ES-I3 (cell line): ENCODE measurements at regions not wholly inside any gene's neighbourhood (a gene's known extent, or its start where the extent isn't known, plus 50 kb on each side); places are given as distances from the start of the nearest gene placed in this dataset.

Source experiments
- H3K36me3 ChIP-seq: 2 replicates; pipeline ENCODE4 v1.6.1; 2013; ENCODE audit warnings: mild to moderate bottlenecking, low read length, control low read depth, moderate library complexity; ENCODE audit not compliant: insufficient read depth
- H3K4me1 ChIP-seq: 2 replicates; pipeline ENCODE4 v1.6.1; 2013; ENCODE audit warnings: mild to moderate bottlenecking, control low read depth, low read length; ENCODE audit not compliant: insufficient read depth
- H3K9ac ChIP-seq: 2 replicates; pipeline ENCODE4 v1.6.1; 2013; ENCODE audit warnings: low read depth, mild to moderate bottlenecking, low read length, moderate library complexity
- H3K9me3 ChIP-seq: 2 replicates; pipeline ENCODE4 v1.6.1; 2013; ENCODE audit warnings: mild to moderate bottlenecking, low read length, moderate library complexity; ENCODE audit not compliant: control insufficient read depth, insufficient read depth

DNA sequence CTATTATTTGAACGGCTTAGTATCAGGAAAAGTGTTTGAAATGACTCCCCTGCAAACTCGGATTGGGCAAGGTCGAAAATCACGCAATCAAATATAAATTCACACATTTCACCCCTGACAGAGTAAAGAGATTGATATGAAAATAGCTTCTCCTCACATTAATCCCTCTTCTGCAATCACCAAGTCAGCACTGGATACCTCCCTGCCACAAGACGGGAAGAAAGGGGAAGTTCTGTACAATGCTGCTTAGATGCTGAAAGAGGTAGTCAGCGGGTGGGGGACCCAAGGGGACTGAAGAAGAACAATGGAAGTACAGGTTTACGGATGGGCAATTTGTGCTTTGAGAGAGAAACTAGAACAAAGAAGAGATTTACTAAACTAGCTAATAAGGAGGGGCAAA is 72.0 kb upstream of the ANK3 start:
- no peak overlapping the region for H3K9ac ChIP-seq
- H3K9me3 ChIP-seq: no peaks in the 10 kb centered on the region
- H3K36me3 ChIP-seq: no peaks in the 10 kb centered on the region
- no peaks in the 10 kb centered on the region for H3K4me1 ChIP-seq

GRCh38 chr10:60459701-60460457 is 70.2 kb upstream of the ANK3 start:
- H3K9me3 ChIP-seq: no peaks in the 10 kb centered on the region
- no peak overlapping the region for H3K9ac ChIP-seq
- no peaks in the 10 kb centered on the region for H3K36me3 ChIP-seq
- no peaks in the 10 kb centered on the region for H3K4me1 ChIP-seq

- Histone ChIP-seq H3K9ac (no peak overlapping the region), H3K9me3 (no peaks in the 10 kb centered on the region), H3K36me3 (no peaks in the 10 kb centered on the region), H3K4me1 (no peaks in the 10 kb centered on the region; the same call in 1 of the 2 replicates)
Observed at GRCh38 chr10:60456053-60456452, 66.4 kb upstream of the ANK3 start.

DNA sequence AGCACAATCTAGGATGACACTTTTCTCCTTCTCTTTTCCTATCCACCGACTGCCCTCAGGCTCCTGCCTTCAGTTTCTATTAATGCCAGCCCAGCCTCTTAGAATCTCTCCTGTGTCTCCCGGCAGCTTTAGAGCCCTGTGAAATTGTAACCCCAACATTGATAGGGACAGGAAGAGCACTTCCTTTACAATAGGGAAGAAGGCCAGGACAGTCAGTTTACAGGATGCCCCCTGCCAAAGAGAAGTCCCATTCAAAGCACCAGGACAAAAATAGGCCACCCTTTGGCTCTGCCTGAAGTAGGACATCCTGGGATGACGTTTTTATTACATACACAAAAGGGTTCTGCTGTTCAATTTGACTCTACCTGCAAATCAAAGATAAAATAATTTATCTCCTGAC is 64.7 kb upstream of the ANK3 start:
- H3K9me3 ChIP-seq: no peaks in the 10 kb centered on the region
- no peaks in the 10 kb centered on the region; the same call in 1 of the 2 replicates for H3K4me1 ChIP-seq
- no peak overlapping the region for H3K9ac ChIP-seq
- H3K36me3 ChIP-seq: no peaks in the 10 kb centered on the region

- H3K4me1 ChIP-seq: no peaks in the 10 kb centered on the region; the same call in 1 of the 2 replicates
- H3K9me3 ChIP-seq: no peaks in the 10 kb centered on the region
- no peaks in the 10 kb centered on the region for H3K36me3 ChIP-seq
- H3K9ac ChIP-seq: no peak overlapping the region
Observed at GRCh38 chr10:60453036-60453435, 63.4 kb upstream of the ANK3 start.

- H3K4me1 ChIP-seq: peaks cover 15% of the 10 kb centered on the region
- H3K36me3 ChIP-seq: no peaks in the 10 kb centered on the region
- H3K9me3 ChIP-seq: no peaks in the 10 kb centered on the region
- H3K9ac ChIP-seq: no peak overlapping the region
Observed at GRCh38 chr10:60450291-60450690, 60.6 kb upstream of the ANK3 start.

- no peak overlapping the region for H3K9ac ChIP-seq
- H3K36me3 ChIP-seq: no peaks in the 10 kb centered on the region
- H3K4me1 ChIP-seq: peaks cover 15% of the 10 kb centered on the region
Observed at GRCh38 chr10:60448246-60448645, 58.6 kb upstream of the ANK3 start.

DNA sequence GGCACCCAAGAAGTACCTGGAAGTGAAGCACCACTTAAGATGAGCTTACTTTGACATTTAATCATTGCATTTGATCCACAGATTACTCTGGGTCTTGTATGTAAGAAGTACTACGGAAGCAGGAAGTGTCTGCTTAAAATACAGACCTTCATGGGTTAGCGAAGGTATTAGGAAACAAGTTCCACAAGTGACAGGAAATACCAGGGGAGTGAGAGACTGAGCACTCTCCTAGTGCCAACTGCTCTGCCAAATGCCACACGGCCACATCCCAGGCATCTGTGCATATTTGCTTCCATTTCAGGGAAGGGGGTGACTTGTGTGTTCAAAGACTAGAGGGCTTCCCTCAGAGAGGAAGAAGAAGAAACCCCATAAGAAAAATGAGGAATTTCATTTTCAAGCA is 57.2 kb upstream of the ANK3 start:
- Histone ChIP-seq H3K9ac (no peak overlapping the region), H3K36me3 (no peaks in the 10 kb centered on the region), H3K9me3 (no peaks in the 10 kb centered on the region), H3K4me1 (peaks cover 15% of the 10 kb centered on the region)

More at GRCh38 chr10:60448246-60448645, 58.6 kb upstream of the ANK3 start:
- H3K9me3 ChIP-seq: no peaks in the 10 kb centered on the region

DNA sequence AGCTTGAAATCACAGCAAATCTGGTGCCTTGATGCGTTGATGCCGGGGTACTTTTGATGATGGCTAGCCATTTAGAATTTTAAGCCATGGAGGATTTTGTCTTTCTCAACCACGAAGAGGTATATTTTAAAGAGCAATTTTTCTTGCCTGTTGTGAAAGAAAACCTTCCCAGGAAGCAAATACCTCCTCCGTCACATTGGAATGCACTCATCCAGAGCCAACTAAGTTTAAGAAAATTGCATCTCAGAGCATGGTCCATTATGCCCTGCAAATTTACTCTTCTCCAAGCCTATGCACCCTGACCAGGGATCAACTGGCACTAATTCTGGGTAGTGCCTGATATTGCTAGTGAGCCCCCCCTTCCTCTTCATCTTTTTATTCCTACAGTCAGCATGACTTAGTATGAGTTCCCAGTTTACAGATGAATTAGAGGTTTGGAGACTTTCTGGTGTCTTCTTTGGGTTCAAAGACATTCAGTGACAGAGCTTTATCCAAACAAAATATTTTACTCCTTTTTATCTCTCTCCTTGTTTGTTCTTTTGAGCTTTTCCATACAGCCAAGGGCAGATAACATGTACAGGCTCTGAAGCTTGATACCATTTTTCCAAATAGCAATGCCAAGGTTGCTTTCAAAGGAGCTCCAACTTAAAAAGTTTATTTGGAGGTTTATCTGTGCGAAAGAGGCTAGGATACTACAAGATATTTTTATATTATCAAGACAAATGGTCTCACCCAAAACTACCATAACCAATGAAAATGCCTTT is 56.6 kb upstream of the ANK3 start:
- Histone ChIP-seq H3K9ac (no peak overlapping the region), H3K4me1 (peaks cover 15% of the 10 kb centered on the region), H3K9me3 (no peaks in the 10 kb centered on the region), H3K36me3 (no peaks in the 10 kb centered on the region)

DNA sequence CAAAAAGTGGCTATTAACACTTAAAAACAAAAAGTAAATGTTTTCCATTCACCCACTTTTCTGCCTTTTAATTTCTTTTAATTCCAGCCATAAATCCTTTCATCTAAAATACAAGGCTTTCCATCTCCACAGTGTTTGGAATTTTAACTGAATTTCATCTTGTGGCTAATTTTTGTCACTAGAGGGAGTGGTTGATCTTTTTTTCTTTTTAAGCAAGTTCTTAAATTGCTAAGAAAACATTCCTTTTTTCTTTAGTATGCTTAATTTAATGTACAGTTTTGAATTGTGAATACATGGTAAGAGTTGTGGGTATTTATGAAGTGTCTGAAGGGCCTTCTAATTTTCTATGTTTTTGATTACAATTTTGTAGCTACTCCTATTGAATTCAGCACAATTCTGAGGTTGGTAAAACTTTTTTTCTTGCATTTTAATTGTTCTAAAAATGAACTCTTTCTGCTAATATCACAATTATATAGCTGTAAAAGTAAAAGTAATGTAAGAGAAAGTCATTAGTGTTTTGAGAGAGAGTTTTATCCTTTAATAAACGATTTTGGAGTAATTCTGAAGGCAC is 54.9 kb upstream of the ANK3 start:
- H3K4me1 ChIP-seq: peaks cover 15% of the 10 kb centered on the region
- no peaks in the 10 kb centered on the region for H3K9me3 ChIP-seq
- no peak overlapping the region for H3K9ac ChIP-seq
- H3K36me3 ChIP-seq: no peaks in the 10 kb centered on the region

DNA sequence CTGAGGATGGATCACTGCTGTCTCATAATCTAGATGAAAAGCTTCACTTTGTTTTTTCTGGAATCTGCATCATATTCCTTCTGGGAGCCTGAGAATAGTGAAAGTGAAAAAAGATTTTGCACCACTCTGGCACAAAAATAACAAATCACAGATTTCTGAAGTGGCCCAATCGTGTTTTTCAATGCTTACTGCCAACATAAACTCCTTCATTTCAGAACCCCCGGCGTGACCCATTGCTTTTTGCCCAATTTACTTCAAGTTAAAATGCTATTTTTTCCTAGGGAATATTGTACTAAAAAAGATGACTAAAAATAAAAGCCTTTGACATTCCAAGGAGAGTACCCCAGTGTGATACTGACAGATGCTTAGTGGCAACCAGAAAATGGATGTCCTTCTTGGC is 53.7 kb upstream of the ANK3 start:
- Histone ChIP-seq H3K4me1 (peaks cover 15% of the 10 kb centered on the region), H3K36me3 (no peaks in the 10 kb centered on the region), H3K9ac (no peak overlapping the region), H3K9me3 (no peaks in the 10 kb centered on the region)

- H3K4me1 ChIP-seq: peaks cover 9% of the 10 kb centered on the region; the same call in 1 of the 2 replicates
- H3K9ac ChIP-seq: no peak overlapping the region
- H3K9me3 ChIP-seq: no peaks in the 10 kb centered on the region
- no peaks in the 10 kb centered on the region for H3K36me3 ChIP-seq
Observed at GRCh38 chr10:60441515-60441914, 51.8 kb upstream of the ANK3 start.

GRCh38 chr10:60439641-60440040 is 50.0 kb upstream of the ANK3 start:
- H3K36me3 ChIP-seq: no peaks in the 10 kb centered on the region
- no peak overlapping the region for H3K9ac ChIP-seq
- H3K9me3 ChIP-seq: no peaks in the 10 kb centered on the region
- H3K4me1 ChIP-seq: no peaks in the 10 kb centered on the region
